Skeletal muscle satellite cell (primary cell): ENCODE measurements at regions not wholly inside any gene's neighbourhood (a gene's known extent, or its start where the extent isn't known, plus 50 kb on each side); places are given as distances from the start of the nearest gene placed in this dataset.
"Not testable (repeated sequence)": the region's sequence is repeated elsewhere in the genome, so short reads cannot be mapped to it uniquely, and the experiment has no call there.

Experiments used
- H3K27me3 ChIP-seq: 2 replicates; pipeline ENCODE4 v1.7.0; 2013; ENCODE audit warnings: low read length; ENCODE audit not compliant: control insufficient read depth, insufficient read depth
- H3K36me3 ChIP-seq: 2 replicates; pipeline ENCODE4 v1.7.0; 2013; ENCODE audit warnings: mild to moderate bottlenecking, control low read depth, low read length; ENCODE audit not compliant: insufficient read depth
- H3K4me1 ChIP-seq: 2 replicates; pipeline ENCODE4 v1.7.0; 2013; ENCODE audit warnings: low read length; ENCODE audit not compliant: control insufficient read depth, insufficient read depth
- H3K4me2 ChIP-seq: 2 replicates; pipeline ENCODE4 v1.7.0; 2013; ENCODE audit warnings: mild to moderate bottlenecking, low read length
- H3K4me3 ChIP-seq: 2 replicates; pipeline ENCODE4 v1.7.0; 2013; ENCODE audit warnings: low read length
- H3K9ac ChIP-seq: 2 replicates; pipeline ENCODE4 v1.7.0; 2013; ENCODE audit warnings: mild to moderate bottlenecking, low read depth, low read length, moderate library complexity
- H3K9me3 ChIP-seq: replicated peaks from 2 replicates; pipeline ENCODE4 v1.7.0; 2013; ENCODE audit warnings: mild to moderate bottlenecking, control low read depth, low read length

DNA sequence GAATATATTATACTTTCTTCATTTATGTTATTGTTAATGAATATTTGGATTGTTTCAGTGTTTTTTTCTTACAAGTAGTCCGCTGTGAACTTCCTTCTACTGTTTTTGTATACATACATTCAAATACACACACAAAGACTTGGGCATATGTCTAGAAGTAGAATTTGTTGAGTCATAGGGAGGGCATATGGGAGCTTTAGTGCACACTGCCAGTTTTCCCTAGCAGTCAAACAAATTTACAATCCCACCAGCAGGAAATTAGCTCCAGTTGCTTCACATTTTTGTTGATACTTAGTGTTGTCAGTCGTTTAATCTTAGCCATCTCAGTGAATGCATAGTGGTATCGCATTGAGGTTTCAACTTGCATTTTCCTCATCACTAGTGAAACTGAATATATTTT is 492.3 kb downstream of the DIPK2A start:
- no peaks in the 10 kb centered on the region for H3K4me1 ChIP-seq
- no peaks in the 10 kb centered on the region for H3K9me3 ChIP-seq
- H3K9ac ChIP-seq = no peak overlapping the region

DNA sequence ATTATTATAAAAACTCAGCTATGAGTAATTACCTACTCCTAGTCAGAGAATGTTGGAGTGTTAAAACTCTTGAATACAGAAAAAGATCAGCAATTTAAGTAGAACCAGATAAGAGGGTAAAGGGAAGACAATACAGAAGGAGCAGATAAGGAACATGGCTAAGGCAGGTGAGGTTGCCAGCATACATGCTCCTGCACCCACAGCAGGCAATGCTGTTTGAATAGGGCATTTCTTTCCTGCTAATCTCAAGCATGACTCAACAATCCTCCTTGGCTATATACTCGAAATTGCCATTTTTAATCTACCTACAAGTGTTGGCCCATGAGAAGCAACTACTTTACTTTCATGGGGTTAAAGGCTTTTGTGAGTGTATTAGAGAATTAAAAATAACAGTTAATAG is 494.5 kb downstream of the DIPK2A start:
- Histone ChIP-seq H3K36me3 (no peaks in the 10 kb centered on the region), H3K9ac (no peak overlapping the region), H3K27me3 (no peaks in the 10 kb centered on the region), H3K4me1 (no peaks in the 10 kb centered on the region), H3K4me2 (no peak overlapping the region), H3K4me3 (no peak overlapping the region), H3K9me3 (no peaks in the 10 kb centered on the region)

More for the DNA sequence above, 492.3 kb downstream of the DIPK2A start:
- Histone ChIP-seq H3K36me3 (no peaks in the 10 kb centered on the region), H3K27me3 (no peaks in the 10 kb centered on the region), H3K4me2 (no peak overlapping the region), H3K4me3 (no peak overlapping the region)

DNA sequence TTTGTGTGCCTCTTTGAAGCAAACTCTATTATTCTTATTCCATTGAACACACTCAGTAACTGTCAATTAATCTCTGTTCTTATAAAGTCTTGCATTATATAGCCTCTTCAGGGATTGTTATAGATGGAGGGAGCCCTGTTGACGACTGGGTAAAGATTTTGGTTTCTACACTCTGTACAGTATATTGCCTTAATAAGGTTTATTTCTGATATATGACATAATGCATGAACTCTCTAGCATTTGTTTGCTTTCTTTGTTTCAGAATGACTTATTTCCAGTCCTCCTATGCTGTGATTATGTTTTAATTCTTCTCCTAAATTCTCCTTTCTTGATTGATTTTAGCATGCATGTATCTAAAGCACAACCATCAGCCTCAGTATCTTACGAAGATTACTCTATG is 494.9 kb downstream of the DIPK2A start:
- no peaks in the 10 kb centered on the region for H3K27me3 ChIP-seq

DNA sequence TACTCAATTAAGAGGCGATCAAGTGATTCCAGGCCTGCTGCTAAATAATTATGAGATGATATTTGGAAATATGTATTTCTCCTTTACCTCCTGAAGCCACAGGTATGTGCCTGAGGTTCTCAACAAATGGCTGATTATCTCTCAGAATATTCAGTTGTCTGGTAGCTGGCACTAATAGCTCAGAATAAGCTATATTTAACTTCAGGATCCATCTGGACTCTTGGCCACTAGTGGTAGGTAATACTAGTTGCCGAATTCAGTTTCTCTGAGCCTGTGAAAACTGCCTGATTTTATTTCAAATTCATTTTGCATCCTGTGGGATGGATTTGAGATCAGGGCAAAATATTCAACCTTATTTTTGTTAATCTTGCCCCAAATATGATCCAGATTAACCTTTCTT is 499.0 kb downstream of the DIPK2A start:
- no peaks in the 10 kb centered on the region for H3K36me3 ChIP-seq
- no peak overlapping the region for H3K4me2 ChIP-seq
- no peaks in the 10 kb centered on the region for H3K9me3 ChIP-seq
- no peak overlapping the region for H3K9ac ChIP-seq
- no peaks in the 10 kb centered on the region for H3K4me1 ChIP-seq
- no peaks in the 10 kb centered on the region for H3K27me3 ChIP-seq
- H3K4me3 ChIP-seq = no peak overlapping the region

More for the DNA sequence above, 494.9 kb downstream of the DIPK2A start:
- H3K4me1 ChIP-seq = no peaks in the 10 kb centered on the region
- no peak overlapping the region for H3K9ac ChIP-seq
- no peak overlapping the region for H3K4me3 ChIP-seq
- H3K9me3 ChIP-seq = no peaks in the 10 kb centered on the region
- H3K4me2 ChIP-seq = no peak overlapping the region
- H3K36me3 ChIP-seq = no peaks in the 10 kb centered on the region

DNA sequence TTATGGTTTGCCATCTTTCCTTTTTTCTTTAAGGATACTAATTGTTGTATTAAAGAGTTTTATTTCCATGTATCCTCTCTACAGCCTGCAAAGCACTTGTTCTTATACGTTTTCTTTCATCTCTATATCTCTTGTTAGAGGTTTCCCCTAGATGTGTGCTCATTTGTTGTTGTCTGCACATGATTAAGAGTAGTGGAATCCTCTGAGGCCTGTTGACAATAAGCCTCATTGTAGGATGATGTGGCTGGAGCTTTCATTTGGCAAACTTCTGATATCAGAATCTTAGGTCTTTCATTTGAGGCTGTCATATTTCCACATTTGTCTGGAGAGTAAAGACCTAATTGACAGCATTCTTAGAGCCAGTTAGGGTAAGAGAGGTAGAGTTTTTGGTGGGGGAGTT is 506.0 kb downstream of the DIPK2A start:
- H3K9ac ChIP-seq = no peak overlapping the region
- H3K9me3 ChIP-seq = no peaks in the 10 kb centered on the region
- no peaks in the 10 kb centered on the region for H3K36me3 ChIP-seq
- no peaks in the 10 kb centered on the region for H3K4me1 ChIP-seq
- H3K27me3 ChIP-seq = no peaks in the 10 kb centered on the region
- H3K4me2 ChIP-seq = no peak overlapping the region
- no peak overlapping the region for H3K4me3 ChIP-seq

DNA sequence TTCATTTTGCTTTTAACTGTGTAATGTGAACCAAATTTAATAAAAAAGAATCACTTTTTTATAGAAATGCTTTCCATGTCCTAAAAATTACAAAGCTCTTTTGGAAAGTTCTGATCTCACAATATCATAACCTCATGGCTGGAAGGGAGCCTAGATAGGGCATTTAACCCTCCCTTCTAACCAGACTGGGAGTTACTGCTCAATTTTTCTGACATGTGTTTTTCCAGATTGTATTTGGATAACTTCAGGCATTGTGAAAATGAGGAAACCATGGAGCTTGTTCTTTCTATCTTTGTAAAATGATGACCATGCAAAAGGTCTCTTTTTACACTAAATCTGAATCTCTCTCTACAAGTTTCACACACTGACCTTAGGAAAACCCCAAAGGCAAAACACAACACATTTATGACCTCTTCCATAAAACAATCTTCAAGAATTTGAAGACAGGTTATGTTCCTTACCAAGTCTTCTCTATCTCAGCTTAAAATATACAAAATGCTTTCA is 508.8 kb downstream of the DIPK2A start:
- H3K9me3 ChIP-seq = no peaks in the 10 kb centered on the region
- H3K4me3 ChIP-seq = no peak overlapping the region
- no peaks in the 10 kb centered on the region for H3K36me3 ChIP-seq
- no peaks in the 10 kb centered on the region for H3K4me1 ChIP-seq
- no peaks in the 10 kb centered on the region for H3K27me3 ChIP-seq
- H3K9ac ChIP-seq = no peak overlapping the region
- H3K4me2 ChIP-seq = no peak overlapping the region

DNA sequence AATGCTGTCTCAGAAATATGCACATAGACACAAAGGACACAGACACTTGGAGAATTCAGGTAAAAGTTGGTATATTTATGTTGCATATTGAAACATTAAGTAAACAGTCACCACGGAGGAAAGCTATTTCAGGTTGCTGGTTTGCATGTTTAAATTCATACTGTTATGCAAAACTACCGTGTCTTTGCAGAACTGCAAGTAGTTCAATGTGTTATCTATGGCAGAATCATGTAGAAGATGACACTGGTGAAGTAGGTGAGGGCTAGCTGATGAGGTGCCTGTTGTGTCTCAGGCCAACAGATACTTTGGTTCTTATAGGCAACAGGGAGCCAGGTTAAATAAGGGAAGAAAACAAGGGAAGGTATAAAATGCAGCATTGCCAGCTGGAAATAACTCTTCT is 511.3 kb downstream of the DIPK2A start:
- H3K4me2 ChIP-seq = no peak overlapping the region
- no peaks in the 10 kb centered on the region for H3K4me1 ChIP-seq
- H3K9me3 ChIP-seq = no peaks in the 10 kb centered on the region
- H3K9ac ChIP-seq = no peak overlapping the region
- no peaks in the 10 kb centered on the region for H3K36me3 ChIP-seq
- H3K27me3 ChIP-seq = no peaks in the 10 kb centered on the region
- no peak overlapping the region for H3K4me3 ChIP-seq

DNA sequence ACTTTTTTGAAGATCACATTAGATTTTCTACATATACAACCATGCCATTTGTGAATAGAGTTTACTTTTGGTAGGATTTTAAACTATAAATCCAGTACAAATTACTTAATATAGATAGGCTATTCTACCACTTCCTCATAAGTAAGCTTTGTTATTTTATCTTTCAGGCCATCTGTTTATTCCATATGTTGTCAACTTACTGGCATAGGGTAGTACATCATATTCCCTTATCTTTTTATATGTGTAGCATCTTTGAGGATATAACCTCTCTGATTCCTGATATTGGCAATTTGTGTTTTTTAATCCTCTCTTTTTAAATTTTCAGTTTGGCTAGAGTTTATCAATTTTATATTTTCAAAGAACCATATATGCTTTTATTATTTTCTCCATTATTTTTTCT is 515.4 kb downstream of the DIPK2A start:
- no peak overlapping the region for H3K9ac ChIP-seq
- H3K27me3 ChIP-seq = no peaks in the 10 kb centered on the region
- H3K4me2 ChIP-seq = no peak overlapping the region
- peaks cover 3% of the 10 kb centered on the region for H3K4me1 ChIP-seq
- H3K9me3 ChIP-seq = no peaks in the 10 kb centered on the region
- no peaks in the 10 kb centered on the region for H3K36me3 ChIP-seq
- H3K4me3 ChIP-seq = no peak overlapping the region

DNA sequence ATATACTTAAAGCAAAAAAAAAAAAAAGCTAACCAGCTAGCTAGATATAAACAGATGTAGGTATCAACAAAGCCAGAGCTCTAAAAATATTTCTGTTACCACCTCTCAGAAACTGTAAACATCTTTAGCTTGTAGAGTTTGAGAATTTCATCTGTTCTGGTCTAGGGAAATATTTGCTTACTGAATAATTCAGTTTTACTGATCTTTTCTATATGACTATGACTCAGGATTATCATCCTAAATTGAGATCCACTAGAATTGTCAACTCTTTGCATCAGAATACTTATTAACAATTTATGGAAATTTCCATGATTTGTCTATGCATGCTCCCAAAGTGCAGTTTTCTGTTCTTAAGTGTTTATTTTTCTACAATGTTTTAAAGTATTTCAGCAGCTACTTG is 517.3 kb downstream of the DIPK2A start:
- Histone ChIP-seq H3K4me3 (no peak overlapping the region), H3K9ac (no peak overlapping the region), H3K4me1 (peaks cover 3% of the 10 kb centered on the region), H3K27me3 (no peaks in the 10 kb centered on the region), H3K36me3 (no peaks in the 10 kb centered on the region), H3K9me3 (no peaks in the 10 kb centered on the region), H3K4me2 (no peak overlapping the region)

DNA sequence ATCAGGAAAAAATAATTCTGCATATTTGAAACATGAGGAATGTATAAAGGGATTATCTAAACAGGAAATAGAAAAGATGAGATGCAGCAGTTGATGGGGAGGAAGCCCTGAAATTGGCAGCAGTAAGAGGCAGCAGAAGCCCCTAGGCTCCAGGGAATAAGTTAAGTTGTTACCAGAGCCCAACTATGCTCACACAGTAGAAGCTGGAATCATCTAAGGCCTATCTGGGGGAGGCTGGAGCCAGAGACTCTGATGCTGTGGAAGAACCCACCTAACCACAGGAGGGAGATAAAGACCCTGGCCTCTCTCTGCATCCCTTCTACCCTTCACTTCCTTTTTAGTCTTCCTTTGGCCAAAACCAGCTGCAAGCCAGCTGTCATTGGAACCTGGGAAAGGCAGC is 519.7 kb downstream of the DIPK2A start:
- Histone ChIP-seq H3K27me3 (no peaks in the 10 kb centered on the region), H3K9ac (no peak overlapping the region), H3K9me3 (no peaks in the 10 kb centered on the region), H3K4me2 (no peak overlapping the region), H3K36me3 (no peaks in the 10 kb centered on the region), H3K4me3 (no peak overlapping the region), H3K4me1 (peaks cover 3% of the 10 kb centered on the region)

DNA sequence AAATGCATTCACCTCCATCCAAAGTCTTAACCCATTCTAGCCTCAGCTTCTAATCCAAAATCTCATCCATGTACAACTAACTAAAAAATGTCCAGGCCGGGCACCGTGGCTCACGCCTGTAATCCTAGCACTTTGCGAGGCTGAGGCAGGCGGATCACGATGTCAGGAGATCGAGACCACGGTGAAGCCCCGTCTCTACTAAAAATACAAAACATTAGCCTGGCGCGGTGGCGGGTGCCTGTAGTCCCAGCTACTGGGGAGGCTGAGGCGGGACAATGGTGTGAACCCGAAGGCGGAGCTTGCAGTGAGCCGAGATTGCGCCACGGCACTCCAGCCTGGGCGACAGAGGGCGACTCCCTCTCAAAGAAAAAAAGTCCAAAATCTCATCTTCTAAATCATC is 523.0 kb downstream of the DIPK2A start:
- H3K36me3 ChIP-seq, H3K27me3 ChIP-seq, H3K9ac ChIP-seq, H3K9me3 ChIP-seq, H3K4me2 ChIP-seq, H3K4me1 ChIP-seq, H3K4me3 ChIP-seq: not testable (repeated sequence)

DNA sequence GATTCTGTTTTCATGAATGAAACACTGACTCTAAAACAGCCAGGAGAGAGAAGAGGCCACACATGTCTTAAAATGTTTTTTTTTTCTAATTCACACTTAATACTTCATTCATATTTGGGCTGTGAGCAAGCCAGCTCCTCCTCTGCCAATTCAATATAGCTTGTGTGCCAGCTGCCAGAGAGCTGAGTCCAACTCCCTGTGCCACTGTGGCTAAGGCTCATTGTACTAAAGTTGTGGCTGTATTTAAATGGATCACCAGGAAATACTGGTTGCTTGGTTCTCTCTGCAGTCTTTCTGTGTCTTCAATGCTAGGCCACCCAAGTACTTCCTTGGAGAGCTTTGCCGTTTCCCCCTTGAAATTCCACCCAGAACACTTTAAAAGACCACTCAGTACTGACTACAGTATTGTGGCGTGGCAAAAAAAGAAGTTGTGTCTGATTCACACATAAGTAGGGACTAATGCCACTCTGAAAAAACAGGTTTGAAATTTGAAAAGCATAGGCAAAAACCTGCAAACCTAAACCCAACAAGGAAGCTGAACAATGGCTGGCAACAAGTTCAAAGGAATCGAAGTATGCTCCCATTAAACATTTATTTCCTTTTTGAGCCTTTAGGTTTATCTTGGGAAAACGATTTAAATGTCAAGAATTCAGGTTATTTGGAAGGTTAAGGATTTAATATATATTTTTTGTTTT is 524.7 kb downstream of the DIPK2A start:
- Histone ChIP-seq H3K4me1 (peaks cover 1% of the 10 kb centered on the region), H3K4me2 (no peak overlapping the region), H3K9ac (no peak overlapping the region), H3K36me3 (no peaks in the 10 kb centered on the region), H3K9me3 (no peaks in the 10 kb centered on the region), H3K27me3 (no peaks in the 10 kb centered on the region), H3K4me3 (no peak overlapping the region)
